WERI-Rb-1 (cell line): ENCODE measurements at regions not wholly inside any gene's neighbourhood (a gene's known extent, or its start where the extent isn't known, plus 50 kb on each side); places are given as distances from the start of the nearest gene placed in this dataset.

Experiments used
- DNase-seq: peaks from one replicate; pipeline ENCODE4 v3.0.0-alpha.2; 2020
- H3K27ac ChIP-seq: fragments of 250-450 bp; sonication (Bioruptor Pico); 2 replicates; pipeline ENCODE4 v1.5.1; 2020; ENCODE audit warnings: mild to moderate bottlenecking, moderate library complexity
- H3K27me3 ChIP-seq: fragments of 250-450 bp; sonication (Bioruptor Pico); 2 replicates; pipeline ENCODE4 v1.5.1; 2021; ENCODE audit warnings: mild to moderate bottlenecking, low read depth, moderate library complexity; ENCODE audit not compliant: insufficient read depth, severe bottlenecking
- H3K36me3 ChIP-seq: fragments of 250-450 bp; sonication (Bioruptor Pico); 2 replicates; pipeline ENCODE4 v1.5.1; 2020; ENCODE audit warnings: mild to moderate bottlenecking, moderate library complexity
- H3K4me3 ChIP-seq: 2 replicates; pipeline ENCODE4 v1.5.1; 2011; ENCODE audit warnings: low read depth, mild to moderate bottlenecking, control low read depth, low read length
- H3K9me3 ChIP-seq: fragments of 250-450 bp; sonication (Bioruptor Pico); 2 replicates; pipeline ENCODE4 v1.5.1; 2021; ENCODE audit warnings: mild to moderate bottlenecking, moderate library complexity; ENCODE audit not compliant: severe bottlenecking
- TF ChIP-seq, protein P1 (sequence below): IDR thresholded peaks from 2 replicates; pipeline ENCODE4 v1.5.1; 2011; ENCODE audit warnings: low read depth, mild to moderate bottlenecking, control low read depth, inconsistent platforms, low read length

GRCh38 chr1:55506740-55507577, 291.8 kb upstream of the USP24 start:
- H3K9me3 ChIP-seq: no peaks in the 10 kb centered on the region
- no peak overlapping the region for H3K4me3 ChIP-seq
- DNase-seq: no peak
- H3K27ac ChIP-seq: no peak overlapping the region
- H3K27me3 ChIP-seq: no peaks in the 10 kb centered on the region
- TF ChIP-seq, protein P1, sequence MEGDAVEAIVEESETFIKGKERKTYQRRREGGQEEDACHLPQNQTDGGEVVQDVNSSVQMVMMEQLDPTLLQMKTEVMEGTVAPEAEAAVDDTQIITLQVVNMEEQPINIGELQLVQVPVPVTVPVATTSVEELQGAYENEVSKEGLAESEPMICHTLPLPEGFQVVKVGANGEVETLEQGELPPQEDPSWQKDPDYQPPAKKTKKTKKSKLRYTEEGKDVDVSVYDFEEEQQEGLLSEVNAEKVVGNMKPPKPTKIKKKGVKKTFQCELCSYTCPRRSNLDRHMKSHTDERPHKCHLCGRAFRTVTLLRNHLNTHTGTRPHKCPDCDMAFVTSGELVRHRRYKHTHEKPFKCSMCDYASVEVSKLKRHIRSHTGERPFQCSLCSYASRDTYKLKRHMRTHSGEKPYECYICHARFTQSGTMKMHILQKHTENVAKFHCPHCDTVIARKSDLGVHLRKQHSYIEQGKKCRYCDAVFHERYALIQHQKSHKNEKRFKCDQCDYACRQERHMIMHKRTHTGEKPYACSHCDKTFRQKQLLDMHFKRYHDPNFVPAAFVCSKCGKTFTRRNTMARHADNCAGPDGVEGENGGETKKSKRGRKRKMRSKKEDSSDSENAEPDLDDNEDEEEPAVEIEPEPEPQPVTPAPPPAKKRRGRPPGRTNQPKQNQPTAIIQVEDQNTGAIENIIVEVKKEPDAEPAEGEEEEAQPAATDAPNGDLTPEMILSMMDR: no peak
- H3K36me3 ChIP-seq: no peaks in the 10 kb centered on the region

- no peaks in the 10 kb centered on the region for H3K36me3 ChIP-seq
- no peak overlapping the region for H3K4me3 ChIP-seq
- H3K9me3 ChIP-seq: no peaks in the 10 kb centered on the region
- TF ChIP-seq, protein P1: no peak
- no peak for DNase-seq
- H3K27ac ChIP-seq: no peak overlapping the region
- H3K27me3 ChIP-seq: no peaks in the 10 kb centered on the region
Measured at GRCh38 chr1:55505326-55505725, 290.2 kb upstream of the USP24 start.

DNA sequence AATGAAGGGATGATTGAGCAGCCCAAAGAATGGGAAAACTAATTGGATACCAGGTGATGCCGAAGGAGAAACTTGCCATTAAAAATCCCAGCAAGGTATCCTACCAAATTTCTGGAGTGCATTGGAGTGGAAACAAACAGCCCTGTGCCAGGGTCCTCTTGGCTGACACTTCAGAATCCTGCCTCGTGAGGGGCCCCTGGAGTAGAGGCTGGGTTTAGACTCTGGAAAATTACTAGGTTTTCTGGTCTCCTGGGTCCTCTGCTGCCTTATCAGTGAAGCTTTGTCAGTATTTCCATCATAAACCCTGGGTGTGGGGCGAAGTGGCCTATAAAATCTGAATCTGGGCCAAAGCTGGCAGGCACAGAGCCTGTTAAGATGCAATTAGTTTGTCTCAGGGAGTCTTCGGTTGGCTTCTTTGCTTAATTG, 289.2 kb upstream of the USP24 start:
- no peak for DNase-seq
- TF ChIP-seq, protein P1: no peak
- no peaks in the 10 kb centered on the region for H3K27me3 ChIP-seq

GRCh38 chr1:55503663-55504305, 288.6 kb upstream of the USP24 start:
- Histone ChIP-seq H3K27ac (no peak overlapping the region), H3K4me3 (no peak overlapping the region), H3K36me3 (no peaks in the 10 kb centered on the region), H3K9me3 (no peaks in the 10 kb centered on the region), H3K27me3 (no peaks in the 10 kb centered on the region)
- no peak for DNase-seq
- TF ChIP-seq, protein P1: no peak

More for the DNA sequence above, 289.2 kb upstream of the USP24 start:
- Histone ChIP-seq H3K27ac (no peak overlapping the region), H3K9me3 (no peaks in the 10 kb centered on the region), H3K4me3 (no peak overlapping the region), H3K36me3 (no peaks in the 10 kb centered on the region)

- no peaks in the 10 kb centered on the region for H3K36me3 ChIP-seq
- no peak overlapping the region for H3K4me3 ChIP-seq
- DNase-seq: no peak
- H3K27ac ChIP-seq: no peak overlapping the region
- no peaks in the 10 kb centered on the region for H3K9me3 ChIP-seq
- TF ChIP-seq, protein P1: no peak
- no peaks in the 10 kb centered on the region for H3K27me3 ChIP-seq
Measured at GRCh38 chr1:55500601-55501000, 285.4 kb upstream of the USP24 start.
